IMR-90 (cell line): ENCODE measurements at regions not wholly inside any gene's neighbourhood (a gene's known extent, or its start where the extent isn't known, plus 50 kb on each side); places are given as distances from the start of the nearest gene placed in this dataset.

ENCODE experiments used
- ATAC-seq: fragments of 200-7000 bp; cut with Tn5 transposase; 2 replicates; pipeline ENCODE4 v1.9.1; 2020; ENCODE audit warnings: low read depth, mild to moderate bottlenecking, moderate library complexity
- BruUV-seq: library from RNA; stranded (reverse); fragments of 400-500 nt; replicated peaks from 2 replicates; lab custom pipeline; 2021; lab: Mats Ljungman, UMichigan
- CTCF ChIA-PET: fragments of 300-600 bp; formaldehyde crosslinking; extraction: SDS; loops from one replicate; lab custom pipeline; 2021; ENCODE audit warnings: antibody characterized with exemption; lab: Yijun Ruan, JAX
- POLR2A ChIA-PET: fragments of 300-600 bp; sonication (Branson Sonifier 250); formaldehyde crosslinking; loops from one replicate; lab custom pipeline; 2022; ENCODE audit warnings: antibody characterized with exemption; ENCODE audit not compliant: unreplicated experiment; lab: Charles Lee
- DNase-seq: peaks from one replicate; pipeline ENCODE4 v3.0.0; 2013
- H2AFZ ChIP-seq: replicated peaks from 2 replicates; pipeline ENCODE3; 2013; ENCODE audit warnings: low read length, mild to moderate bottlenecking; ENCODE audit not compliant: poor library complexity
- H2AK5ac ChIP-seq: 2 replicates; pipeline ENCODE4 v1.6.1; 2013; ENCODE audit warnings: low read depth, low read length, inconsistent platforms
- H2AK9ac ChIP-seq: replicated peaks from 2 replicates; pipeline ENCODE3; 2013; ENCODE audit warnings: mild to moderate bottlenecking, low read depth, low read length, moderate library complexity; ENCODE audit not compliant: poor library complexity
- H2BK120ac ChIP-seq: 2 replicates; pipeline ENCODE4 v1.6.1; 2013; ENCODE audit warnings: low read depth, low read length, inconsistent platforms
- H2BK15ac ChIP-seq: 3 replicates; pipeline ENCODE4 v1.6.1; 2013; ENCODE audit warnings: low read depth, low read length, inconsistent platforms
- H2BK20ac ChIP-seq: 2 replicates; pipeline ENCODE4 v1.6.1; 2013; ENCODE audit warnings: low read depth, mild to moderate bottlenecking, inconsistent platforms, low read length, moderate library complexity
- H2BK5ac ChIP-seq: 2 replicates; pipeline ENCODE4 v1.6.1; 2013; ENCODE audit warnings: mild to moderate bottlenecking, low read depth, low read length, inconsistent platforms; ENCODE audit not compliant: poor library complexity, severe bottlenecking
- H3K14ac ChIP-seq: replicated peaks from 2 replicates; pipeline ENCODE4 v1.6.1; 2013; ENCODE audit warnings: low read depth, low read length, inconsistent platforms
- H3K18ac ChIP-seq: 2 replicates; pipeline ENCODE4 v1.6.1; 2013; ENCODE audit warnings: low read depth, low read length, control low read depth
- H3K23ac ChIP-seq: 2 replicates; pipeline ENCODE4 v1.6.1; 2013; ENCODE audit warnings: low read depth, low read length, inconsistent platforms
- H3K27ac ChIP-seq: 2 replicates; pipeline ENCODE4 v1.5.1; 2013; ENCODE audit warnings: mild to moderate bottlenecking, control low read depth, low read length; ENCODE audit not compliant: insufficient read depth
- H3K27me3 ChIP-seq: 2 replicates; pipeline ENCODE4 v1.6.1; 2013; ENCODE audit warnings: low read length; ENCODE audit not compliant: control insufficient read depth, insufficient read depth
- H3K36me3 ChIP-seq: 2 replicates; pipeline ENCODE4 v1.6.1; 2013; ENCODE audit warnings: low read length, mixed read lengths; ENCODE audit not compliant: control insufficient read depth, insufficient read depth
- H3K4ac ChIP-seq: 2 replicates; pipeline ENCODE4 v1.6.1; 2013; ENCODE audit warnings: low read depth, low read length, inconsistent platforms
- H3K4me1 ChIP-seq: 2 replicates; pipeline ENCODE4 v1.6.1; 2013; ENCODE audit warnings: low read length, mixed read lengths; ENCODE audit not compliant: control insufficient read depth, insufficient read depth
- H3K4me2 ChIP-seq: 2 replicates; pipeline ENCODE4 v1.6.1; 2013; ENCODE audit warnings: low read depth, mild to moderate bottlenecking, control low read depth, low read length, moderate library complexity
- H3K4me3 ChIP-seq: 2 replicates; pipeline ENCODE4 v1.5.1; 2013; ENCODE audit warnings: low read depth, mild to moderate bottlenecking, control low read depth, low read length, moderate library complexity; ENCODE audit not compliant: insufficient read depth
- H3K56ac ChIP-seq: 2 replicates; pipeline ENCODE4 v1.6.1; 2013; ENCODE audit warnings: low read length, inconsistent platforms; ENCODE audit not compliant: insufficient read depth; ENCODE audit errors: extremely low read depth
- H3K79me1 ChIP-seq, 2 experiments: 2 replicates each; pipeline ENCODE4 v1.6.1; 2013; ENCODE audit warnings: low read length in 2 of 2, inconsistent platforms in 1 of 2, low read depth in 1 of 2
- H3K9ac ChIP-seq: 2 replicates; pipeline ENCODE4 v1.6.1; 2013; ENCODE audit warnings: low read depth, low read length, control low read depth
- H3K9me1 ChIP-seq: 2 replicates; pipeline ENCODE4 v1.6.1; 2013; ENCODE audit warnings: low read length, inconsistent platforms; ENCODE audit not compliant: insufficient read depth
- H3K9me3 ChIP-seq: 2 replicates; pipeline ENCODE4 v1.6.1; 2013; ENCODE audit warnings: low read length; ENCODE audit not compliant: control insufficient read depth, insufficient read depth
- H4K20me1 ChIP-seq: 2 replicates; pipeline ENCODE4 v1.6.1; 2013; ENCODE audit warnings: low read length, inconsistent platforms; ENCODE audit not compliant: insufficient read depth
- H4K5ac ChIP-seq: 2 replicates; pipeline ENCODE4 v1.6.1; 2013; ENCODE audit warnings: mild to moderate bottlenecking, low read depth, low read length, control low read depth
- H4K8ac ChIP-seq, 2 experiments: 2 replicates each; pipeline ENCODE4 v1.6.1; 2013; ENCODE audit warnings: low read depth in 2 of 2, low read length in 2 of 2, control low read depth in 1 of 2, inconsistent platforms in 1 of 2
- H4K91ac ChIP-seq: 2 replicates; pipeline ENCODE4 v1.6.1; 2013; ENCODE audit warnings: low read depth, low read length, inconsistent platforms; ENCODE audit not compliant: insufficient read depth
- BHLHE40 ChIP-seq: fragments of 150-350 bp; IDR thresholded peaks from 2 replicates; pipeline ENCODE4 v1.6.1; 2016; ENCODE audit warnings: mild to moderate bottlenecking, low read depth, low read length
- CEBPB ChIP-seq: IDR thresholded peaks from 2 replicates; pipeline ENCODE4 v1.6.1; 2012; ENCODE audit warnings: low read depth, low read length, improper control_type of control experiment
- CHD1 ChIP-seq: IDR thresholded peaks from 2 replicates; pipeline ENCODE4 v1.6.1; 2012; ENCODE audit warnings: low read depth, low read length, improper control_type of control experiment
- ELK1 ChIP-seq: fragments of 150-350 bp; IDR thresholded peaks from 2 replicates; pipeline ENCODE4 v1.6.1; 2016; ENCODE audit warnings: low read depth, mild to moderate bottlenecking, low read length, moderate library complexity, borderline replicate concordance
- FOS ChIP-seq: fragments of 150-350 bp; IDR thresholded peaks from 2 replicates; pipeline ENCODE4 v1.6.1; 2016; ENCODE audit warnings: low read depth, low read length
- MAFK ChIP-seq: IDR thresholded peaks from 2 replicates; pipeline ENCODE4 v1.6.1; 2012; ENCODE audit warnings: low read depth, low read length, improper control_type of control experiment
- MAZ ChIP-seq: IDR thresholded peaks from 2 replicates; pipeline ENCODE4 v1.6.1; 2012; ENCODE audit warnings: low read depth, mild to moderate bottlenecking, low read length, improper control_type of control experiment, moderate library complexity, borderline replicate concordance
- MXI1 ChIP-seq: IDR thresholded peaks from 2 replicates; pipeline ENCODE4 v1.6.1; 2012; ENCODE audit warnings: low read depth, mild to moderate bottlenecking, low read length, moderate library complexity, borderline replicate concordance
- NFE2L2 ChIP-seq: fragments of 150-350 bp; IDR thresholded peaks from 2 replicates; pipeline ENCODE4 v1.6.1; 2016; ENCODE audit warnings: low read depth, mild to moderate bottlenecking, low read length
- POLR2A ChIP-seq: IDR thresholded peaks from 2 replicates; pipeline ENCODE4 v1.6.1; 2012; ENCODE audit warnings: mild to moderate bottlenecking, low read depth, low read length
- RCOR1 ChIP-seq: IDR thresholded peaks from 2 replicates; pipeline ENCODE4 v1.6.1; 2012; ENCODE audit warnings: mild to moderate bottlenecking, low read length, improper control_type of control experiment; ENCODE audit not compliant: insufficient replicate concordance
- RFX5 ChIP-seq: IDR thresholded peaks from 2 replicates; pipeline ENCODE4 v1.8.0; 2012; ENCODE audit warnings: low read depth, mild to moderate bottlenecking, low read length, moderate library complexity
- SMC3 ChIP-seq: fragments of 150-350 bp; IDR thresholded peaks from 2 replicates; pipeline ENCODE4 v1.6.1; 2016; ENCODE audit warnings: low read depth, mild to moderate bottlenecking, antibody characterized with exemption, low read length, moderate library complexity
- WGBS, 2 experiments: methylation state at CpG; one replicate each; pipeline versions ENCODE4 v1.1.5 to v1.1.7; 2013; ENCODE audit warnings: missing lambda C conversion rate in 2 of 2; ENCODE audit not compliant: insufficient read length in 1 of 2; ENCODE audit errors: extremely low coverage in 2 of 2; 5-methylcytosine and 5-hydroxymethylcytosine counted together
- dilution Hi-C: fragments of 300-500 bp; cut with HindIII; formaldehyde crosslinking; loops from one replicate; pipeline ENCODE4 v1.14.3; 2018; ENCODE audit warnings: low sequenced_read_pairs; ENCODE audit not compliant: unreplicated experiment
- in situ Hi-C: fragments of 300-500 bp; cut with MboI; formaldehyde crosslinking; loops from 3 replicates; pipeline ENCODE4 v1.14.3; 2019; ENCODE audit warnings: low sequenced_read_pairs, inconsistent platforms, mixed read lengths
- intact Hi-C: fragments of 100-400 bp; cut with micrococcal nuclease; formaldehyde crosslinking; loops from 2 replicates; pipeline ENCODE4 v1.10.0; 2022
- TF ChIP-seq, protein P1 (sequence below): fragments of 150-350 bp; IDR thresholded peaks from 2 replicates; pipeline ENCODE4 v1.6.1; 2017; ENCODE audit warnings: mild to moderate bottlenecking, antibody characterized with exemption, low read length, low read depth
- TF ChIP-seq, protein P2 (sequence below): conservative IDR thresholded peaks from 2 replicates; pipeline ENCODE4 v1.5.1; 2012; ENCODE audit warnings: mild to moderate bottlenecking, low read depth, low read length, improper control_type of control experiment

GRCh38 chr9:90706230-90706629 lies 63.6 kb upstream of the DIRAS2 start:
- Histone ChIP-seq H2AK5ac (no peak overlapping the region), H3K27ac (no peak overlapping the region), H3K9ac (no peak overlapping the region), H3K4me2 (no peak overlapping the region), H3K9me1 (no peaks in the 10 kb centered on the region), H3K56ac (no peak overlapping the region), H3K4me1 (no peaks in the 10 kb centered on the region), H2BK120ac (no peak overlapping the region), H3K14ac (no peak overlapping the region), H3K4me3 (no peak overlapping the region), H2BK15ac (no peak overlapping the region), H3K18ac (no peak overlapping the region), H3K9me3 (no peaks in the 10 kb centered on the region), H3K4ac (no peak overlapping the region), H3K79me1 (no peaks in the 10 kb centered on the region), H3K27me3 (no peaks in the 10 kb centered on the region), H4K91ac (no peak overlapping the region), H2AK9ac (no peak overlapping the region), H2BK5ac (no peak overlapping the region), H4K8ac (no peak overlapping the region), H2AFZ (no peak overlapping the region), H4K5ac (no peak overlapping the region), H2BK20ac (no peak overlapping the region), H3K36me3 (no peaks in the 10 kb centered on the region), H3K23ac (no peak overlapping the region), H4K20me1 (no peaks in the 10 kb centered on the region)
- CTCF ChIA-PET = interaction anchor here (0.6 kb wide), 1 partner anchor 387 kb away, joined by 3 read pairs; no protein-coding TSS in a partner anchor
- WGBS, 2 experiments = no CpG with 5 or more reads among the region's 2 CpGs
- TF ChIP-seq FOS (no peak), BHLHE40 (no peak), MXI1 (no peak), RCOR1 (no peak), POLR2A (no peak), NFE2L2 (no peak), SMC3 (no peak), ELK1 (no peak), CEBPB (no peak), CHD1 (no peak), MAZ (no peak), MAFK (no peak), RFX5 (no peak)
- TF ChIP-seq, protein P1, sequence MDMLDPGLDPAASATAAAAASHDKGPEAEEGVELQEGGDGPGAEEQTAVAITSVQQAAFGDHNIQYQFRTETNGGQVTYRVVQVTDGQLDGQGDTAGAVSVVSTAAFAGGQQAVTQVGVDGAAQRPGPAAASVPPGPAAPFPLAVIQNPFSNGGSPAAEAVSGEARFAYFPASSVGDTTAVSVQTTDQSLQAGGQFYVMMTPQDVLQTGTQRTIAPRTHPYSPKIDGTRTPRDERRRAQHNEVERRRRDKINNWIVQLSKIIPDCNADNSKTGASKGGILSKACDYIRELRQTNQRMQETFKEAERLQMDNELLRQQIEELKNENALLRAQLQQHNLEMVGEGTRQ = no peak
- TF ChIP-seq, protein P2, sequence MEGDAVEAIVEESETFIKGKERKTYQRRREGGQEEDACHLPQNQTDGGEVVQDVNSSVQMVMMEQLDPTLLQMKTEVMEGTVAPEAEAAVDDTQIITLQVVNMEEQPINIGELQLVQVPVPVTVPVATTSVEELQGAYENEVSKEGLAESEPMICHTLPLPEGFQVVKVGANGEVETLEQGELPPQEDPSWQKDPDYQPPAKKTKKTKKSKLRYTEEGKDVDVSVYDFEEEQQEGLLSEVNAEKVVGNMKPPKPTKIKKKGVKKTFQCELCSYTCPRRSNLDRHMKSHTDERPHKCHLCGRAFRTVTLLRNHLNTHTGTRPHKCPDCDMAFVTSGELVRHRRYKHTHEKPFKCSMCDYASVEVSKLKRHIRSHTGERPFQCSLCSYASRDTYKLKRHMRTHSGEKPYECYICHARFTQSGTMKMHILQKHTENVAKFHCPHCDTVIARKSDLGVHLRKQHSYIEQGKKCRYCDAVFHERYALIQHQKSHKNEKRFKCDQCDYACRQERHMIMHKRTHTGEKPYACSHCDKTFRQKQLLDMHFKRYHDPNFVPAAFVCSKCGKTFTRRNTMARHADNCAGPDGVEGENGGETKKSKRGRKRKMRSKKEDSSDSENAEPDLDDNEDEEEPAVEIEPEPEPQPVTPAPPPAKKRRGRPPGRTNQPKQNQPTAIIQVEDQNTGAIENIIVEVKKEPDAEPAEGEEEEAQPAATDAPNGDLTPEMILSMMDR = no peak
- DNase-seq (no peak), ATAC-seq (no peak)
- in situ Hi-C loops (no loop called here), dilution Hi-C loops (no loop called here), intact Hi-C loops (no loop called here)
- no TSS peak for BruUV-seq
- POLR2A ChIA-PET = no interaction called here
